Tongue (tissue), 1 donor: ENCODE measurements at regions not wholly inside any gene's neighbourhood (a gene's known extent, or its start where the extent isn't known, plus 50 kb on each side); places are given as distances from the start of the nearest gene placed in this dataset.
A peak's percentile ranks its signal among the peaks of the same experiment; 100 is the strongest.

Source experiments
- DNase-seq: peaks from one replicate; pipeline ENCODE4 v3.0.0-alpha.2; 2015

GRCh38 chrY:7656596-7656995 lies 745.0 kb upstream of the AMELY start:
- no peak for DNase-seq

- DNase-seq, result no peak
These were observed 743.4 kb upstream of the AMELY start for GRCh38 chrY:7654985-7655384.

GRCh38 chrY:7649866-7650265 lies 738.3 kb upstream of the AMELY start:
- peak; percentile 39 for DNase-seq
